ENCODE measurements at regions not wholly inside any gene's neighbourhood (a gene's known extent, or its start where the extent isn't known, plus 50 kb on each side); places are given as distances from the start of the nearest gene placed in this dataset.

DNA sequence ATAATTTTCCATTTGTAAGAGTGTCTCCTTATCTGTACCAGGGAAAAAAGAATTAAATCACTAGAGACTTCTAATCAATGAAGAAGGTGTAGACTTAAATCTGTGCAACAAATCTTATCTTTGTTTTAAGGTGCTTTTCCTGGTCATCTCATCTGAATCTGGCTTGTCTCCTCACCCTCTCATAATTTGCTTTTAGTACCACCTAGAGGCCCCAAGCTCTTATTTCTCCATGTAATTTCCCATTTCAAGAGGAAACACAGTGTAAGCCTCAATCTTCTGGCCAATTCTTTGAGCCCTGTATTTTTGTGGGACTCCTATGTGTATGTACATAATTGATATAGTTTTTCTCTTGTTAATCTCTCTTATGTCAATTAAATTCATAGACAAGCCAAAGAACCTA, 1975.3 kb upstream of the CDH6 start:
- TF ChIP-seq, protein P1, sequence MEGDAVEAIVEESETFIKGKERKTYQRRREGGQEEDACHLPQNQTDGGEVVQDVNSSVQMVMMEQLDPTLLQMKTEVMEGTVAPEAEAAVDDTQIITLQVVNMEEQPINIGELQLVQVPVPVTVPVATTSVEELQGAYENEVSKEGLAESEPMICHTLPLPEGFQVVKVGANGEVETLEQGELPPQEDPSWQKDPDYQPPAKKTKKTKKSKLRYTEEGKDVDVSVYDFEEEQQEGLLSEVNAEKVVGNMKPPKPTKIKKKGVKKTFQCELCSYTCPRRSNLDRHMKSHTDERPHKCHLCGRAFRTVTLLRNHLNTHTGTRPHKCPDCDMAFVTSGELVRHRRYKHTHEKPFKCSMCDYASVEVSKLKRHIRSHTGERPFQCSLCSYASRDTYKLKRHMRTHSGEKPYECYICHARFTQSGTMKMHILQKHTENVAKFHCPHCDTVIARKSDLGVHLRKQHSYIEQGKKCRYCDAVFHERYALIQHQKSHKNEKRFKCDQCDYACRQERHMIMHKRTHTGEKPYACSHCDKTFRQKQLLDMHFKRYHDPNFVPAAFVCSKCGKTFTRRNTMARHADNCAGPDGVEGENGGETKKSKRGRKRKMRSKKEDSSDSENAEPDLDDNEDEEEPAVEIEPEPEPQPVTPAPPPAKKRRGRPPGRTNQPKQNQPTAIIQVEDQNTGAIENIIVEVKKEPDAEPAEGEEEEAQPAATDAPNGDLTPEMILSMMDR (conservative IDR thresholded peaks at IDR 0.05 in 1 of 2, IDR thresholded peaks at IDR 0.05 in 1 of 2; ENCODE audit: low read depth in 1 of 2, low read length in 2 of 2): no peak
- no peak for TF ChIP-seq EZH2 (IDR thresholded peaks at IDR 0.05; ENCODE audit: low read length, missing control alignments)

Measured in fibroblast of lung (primary cell).